A172 (cell line): ENCODE measurements at regions not wholly inside any gene's neighbourhood (a gene's known extent, or its start where the extent isn't known, plus 50 kb on each side); places are given as distances from the start of the nearest gene placed in this dataset.
"Not testable (repeated sequence)": the region's sequence is repeated elsewhere in the genome, so short reads cannot be mapped to it uniquely, and the experiment has no call there.

ENCODE experiments used
- DNase-seq: peaks from one replicate; pipeline ENCODE4 v3.0.0-alpha.2; 2015; ENCODE audit warnings: low spot score

DNA sequence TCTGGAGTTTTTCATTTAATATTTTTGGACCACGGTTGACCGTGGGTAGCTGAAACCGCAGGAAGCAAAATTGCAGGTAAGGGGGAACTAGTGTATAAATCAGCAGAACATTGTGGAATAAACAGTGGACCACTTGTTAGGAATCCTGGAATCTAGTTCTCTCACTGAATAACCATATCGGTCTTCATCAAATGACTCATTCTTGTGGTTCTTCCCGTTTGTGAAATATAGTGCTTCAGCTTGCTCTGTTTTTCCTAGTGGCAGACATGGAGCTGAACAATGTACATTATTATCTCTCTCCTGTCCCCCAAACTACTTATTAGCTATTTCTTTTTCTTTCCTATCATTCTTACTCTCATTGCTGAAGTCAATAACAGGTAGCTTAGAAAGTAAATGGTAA is 61.9 kb downstream of the HSPA13 start:
- DNase-seq, result peak; percentile 46

DNA sequence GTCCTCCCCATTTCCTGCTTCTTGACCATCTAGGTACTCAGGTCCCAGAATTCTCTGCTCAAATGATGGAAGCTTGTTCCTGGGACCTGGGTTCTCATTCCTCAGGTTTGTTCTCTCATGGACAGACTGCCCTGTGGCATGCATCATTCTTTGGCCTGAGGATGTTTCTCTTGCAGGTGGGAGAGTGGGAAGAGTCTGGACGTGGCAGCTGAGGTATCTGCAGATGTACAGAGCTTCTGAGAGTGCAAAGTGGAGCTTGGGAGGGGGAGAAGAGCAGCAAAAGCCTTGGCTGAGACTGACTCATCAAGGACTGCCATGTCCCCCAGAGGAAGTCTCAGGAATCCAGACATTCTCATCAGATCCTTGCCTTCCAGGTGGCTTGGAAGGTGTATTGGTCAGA is 63.1 kb downstream of the HSPA13 start:
- no peak for DNase-seq

DNA sequence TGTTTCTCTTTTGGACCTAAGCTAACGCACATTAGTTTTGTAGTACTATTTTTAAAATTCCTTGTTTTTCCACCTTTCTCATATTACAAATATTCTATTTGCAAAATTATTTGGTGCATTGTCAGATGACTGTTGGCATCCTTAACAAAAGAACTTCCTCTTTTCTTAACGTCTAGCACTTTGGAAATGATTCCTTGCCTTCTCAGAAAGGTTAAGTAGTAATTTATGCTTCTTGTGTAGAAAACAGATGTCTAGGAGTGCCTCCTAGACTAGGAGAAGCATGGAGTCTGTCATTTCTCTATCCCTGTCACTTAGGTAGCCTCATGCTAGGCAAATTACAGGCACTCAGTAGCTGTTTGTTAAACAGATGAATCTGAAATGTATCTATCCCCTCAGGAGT is 64.4 kb downstream of the HSPA13 start:
- DNase-seq, result no peak

DNA sequence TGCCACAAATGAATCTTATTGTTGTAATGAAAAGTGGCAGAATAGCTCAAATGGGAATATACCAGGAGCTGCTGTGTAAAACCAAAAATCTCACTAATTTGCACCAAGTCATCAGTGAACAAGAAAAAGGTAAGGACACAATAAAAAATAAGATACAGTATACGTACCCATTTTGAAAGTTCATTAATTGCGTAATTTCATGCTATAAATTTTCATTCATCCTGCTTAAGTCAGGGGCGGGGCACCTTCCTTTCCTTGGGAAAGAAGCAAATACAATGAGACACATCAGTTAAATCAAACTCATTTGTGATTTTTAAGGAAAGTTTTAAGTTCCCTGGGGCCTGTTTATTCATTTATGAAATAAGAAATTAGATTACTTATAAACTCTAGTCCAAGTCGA is 65.4 kb downstream of the HSPA13 start:
- DNase-seq, result no peak

DNA sequence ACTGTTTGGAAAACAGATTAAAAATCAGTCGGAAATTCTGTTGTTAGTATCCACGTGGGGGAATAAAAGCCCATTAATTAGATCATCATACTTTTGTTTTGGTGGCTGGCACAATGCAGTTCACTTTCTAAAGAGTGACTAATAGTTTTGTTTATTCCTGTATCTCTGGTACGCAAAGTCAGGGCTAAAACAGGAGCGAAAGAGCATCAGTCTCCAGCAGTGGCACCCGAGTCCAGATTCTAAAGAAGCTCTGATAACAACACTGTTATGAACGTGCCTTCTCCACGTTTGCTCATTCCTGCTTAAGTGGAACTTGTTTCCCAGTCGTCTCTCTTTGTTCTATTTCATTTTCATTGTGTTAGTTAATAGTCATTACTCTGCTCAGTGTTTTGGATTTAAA is 69.6 kb downstream of the HSPA13 start:
- no peak for DNase-seq

DNA sequence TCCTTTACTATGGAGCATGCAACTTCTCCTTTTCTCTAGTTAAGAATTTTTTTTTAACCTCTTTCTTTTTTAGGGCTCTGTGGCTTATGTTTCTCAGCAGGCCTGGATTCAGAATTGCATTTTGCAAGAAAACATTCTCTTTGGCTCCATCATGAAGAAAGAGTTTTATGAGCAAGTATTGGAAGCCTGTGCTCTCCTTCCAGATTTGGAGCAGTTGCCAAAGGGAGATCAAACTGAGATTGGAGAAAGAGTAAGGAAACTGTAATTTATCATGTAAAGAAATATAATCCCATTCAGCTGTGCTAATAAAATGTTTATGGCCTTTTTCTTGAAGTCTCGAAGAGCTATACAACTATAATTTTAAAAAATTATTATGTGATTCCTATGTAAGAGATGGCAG is 70.1 kb downstream of the HSPA13 start:
- no peak for DNase-seq

DNA sequence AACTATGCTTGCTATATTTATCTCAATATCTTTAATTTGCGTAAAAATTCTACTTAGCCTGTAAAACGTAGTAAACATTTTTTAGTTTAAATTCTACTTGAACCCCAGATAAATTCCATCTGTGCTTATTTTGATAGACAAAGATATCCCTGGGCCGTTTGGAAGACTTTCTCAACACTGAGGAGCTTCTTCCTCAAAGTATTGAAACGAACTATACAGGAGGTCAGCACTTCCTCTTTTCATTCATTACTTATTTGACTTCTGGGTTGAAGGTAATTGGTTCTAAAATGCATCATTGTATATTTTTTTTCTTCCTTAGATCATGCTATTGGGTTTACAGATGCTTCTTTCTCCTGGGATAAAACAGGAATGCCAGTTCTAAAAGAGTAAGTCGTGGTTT is 74.7 kb downstream of the HSPA13 start:
- DNase-seq, result no peak

DNA sequence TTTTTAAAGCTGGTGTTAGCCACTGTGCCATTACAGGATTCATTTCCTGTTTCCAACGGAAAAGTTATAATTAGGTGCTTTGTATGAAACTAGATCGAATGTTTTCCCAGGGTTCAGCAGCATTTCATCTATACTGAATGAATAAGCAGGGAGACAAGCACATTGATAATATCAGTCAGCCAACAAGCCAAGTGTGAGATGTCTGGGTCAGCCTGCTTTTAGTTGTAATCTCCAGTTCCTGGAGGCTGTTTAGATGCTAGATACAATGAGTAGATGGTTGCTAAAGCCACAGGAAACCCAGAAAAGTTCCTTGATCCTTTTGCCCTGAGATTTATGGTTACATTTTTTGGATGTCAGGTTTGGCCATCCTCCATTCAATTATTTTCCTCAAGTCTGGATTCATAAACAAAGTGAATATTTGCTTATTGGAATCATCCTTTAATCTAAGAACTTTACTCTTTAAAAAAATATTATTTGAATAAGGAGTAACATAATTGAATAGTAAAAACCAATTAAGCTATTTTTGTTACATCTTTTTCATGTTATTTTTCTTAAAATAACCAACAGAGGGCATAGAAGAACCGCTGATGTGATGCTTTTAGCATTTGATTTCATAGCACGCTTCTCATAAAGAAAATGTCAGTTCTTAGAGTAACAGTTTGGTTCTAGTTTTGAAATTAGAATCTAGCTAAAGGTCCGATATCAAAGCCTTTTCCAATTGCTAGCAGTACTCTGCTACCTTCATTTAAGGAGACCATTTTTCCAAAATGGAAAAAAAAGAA is 76.6 kb downstream of the HSPA13 start:
- DNase-seq, result peak; percentile 6

DNA sequence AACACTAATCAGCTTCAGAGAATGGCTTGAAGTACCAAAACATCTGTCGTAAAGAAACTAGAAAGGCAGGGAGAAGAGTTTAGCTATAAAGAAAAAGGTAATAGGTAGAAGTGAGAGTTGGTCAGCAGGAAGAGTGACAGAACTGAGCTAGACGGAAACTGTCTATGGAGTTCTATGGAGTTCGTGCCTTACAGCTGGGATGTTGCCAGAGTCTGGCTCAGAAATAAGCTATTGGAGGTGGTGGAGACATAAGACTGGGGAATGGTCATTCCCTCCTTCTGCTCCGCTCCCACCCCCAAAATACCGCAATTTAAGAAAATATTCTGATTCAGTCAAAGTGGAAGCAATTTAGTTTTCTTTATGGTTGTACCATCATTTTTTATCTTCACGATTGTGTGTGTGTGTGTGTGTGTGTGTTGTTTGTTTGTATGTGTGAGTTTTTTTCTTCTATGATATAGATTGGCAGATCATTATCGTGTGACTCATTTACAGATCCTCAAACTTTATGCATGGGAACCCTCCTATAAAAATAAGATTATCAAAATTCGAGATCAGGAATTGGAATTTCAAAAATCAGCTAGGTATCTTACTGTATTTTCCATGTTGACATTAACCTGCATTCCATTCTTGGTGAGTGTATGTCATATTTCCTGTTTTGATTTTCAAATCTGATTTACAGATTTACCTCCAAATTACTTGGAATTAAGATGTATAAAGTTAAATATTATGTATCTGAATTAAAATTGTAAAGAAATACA is 79.0 kb downstream of the HSPA13 start:
- no peak for DNase-seq

DNA sequence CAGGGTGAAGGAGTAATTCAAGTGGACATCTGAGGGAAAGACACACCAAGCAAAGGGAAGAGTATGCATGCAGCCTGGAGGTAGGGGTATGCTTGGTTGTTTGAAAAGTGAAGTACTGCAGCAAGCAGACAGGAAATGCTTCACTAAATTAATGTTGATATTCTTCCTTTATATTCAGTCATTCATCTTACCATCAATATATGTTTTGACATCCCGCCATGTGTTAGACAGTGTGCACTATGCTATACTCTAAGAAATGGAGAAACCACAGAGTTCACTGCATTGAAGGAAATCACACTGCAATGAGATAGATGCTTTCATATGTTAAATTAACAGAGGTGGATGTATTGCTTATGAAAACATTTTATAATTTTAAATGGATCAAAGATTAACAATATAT is 82.9 kb downstream of the HSPA13 start:
- DNase-seq, result no peak

DNA sequence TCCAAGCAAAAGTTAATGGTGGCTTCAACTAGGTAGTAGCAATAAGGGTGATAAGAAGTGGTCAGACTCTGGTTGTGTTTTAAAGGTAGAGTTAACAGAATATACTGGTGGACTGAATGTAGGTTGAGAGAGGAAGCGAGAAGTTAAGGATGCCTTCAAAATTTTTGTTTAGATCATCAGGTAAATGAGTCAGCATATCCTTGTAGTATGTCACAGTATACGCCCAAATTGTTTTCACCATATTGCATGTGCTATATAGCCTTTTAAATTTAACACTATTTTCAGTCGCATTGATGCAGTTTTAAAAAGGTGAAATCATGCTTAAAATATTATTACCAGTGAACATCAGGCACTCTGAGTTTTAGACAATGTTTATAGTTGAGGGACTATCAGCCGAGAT is 74.6 kb downstream of the RBM11 start:
- no peak for DNase-seq

DNA sequence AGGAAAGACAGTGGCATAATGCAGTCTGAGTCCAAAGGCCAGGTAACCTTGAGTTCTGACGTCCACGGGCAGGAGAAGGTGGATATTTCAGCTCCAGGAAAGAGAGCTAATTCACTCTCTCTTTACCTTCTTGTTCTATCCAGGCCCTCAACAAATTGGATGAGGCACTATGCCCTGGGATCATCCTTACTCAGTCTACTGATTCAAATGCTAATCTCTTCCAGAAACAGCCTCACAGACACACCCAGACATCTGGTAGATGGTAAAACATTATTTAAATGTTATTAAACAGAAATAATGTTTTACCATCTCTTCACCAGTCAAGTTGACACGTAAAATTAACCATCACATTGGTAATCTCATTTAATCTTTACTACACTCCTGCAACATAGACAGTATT is 73.0 kb downstream of the RBM11 start:
- DNase-seq, result no peak

DNA sequence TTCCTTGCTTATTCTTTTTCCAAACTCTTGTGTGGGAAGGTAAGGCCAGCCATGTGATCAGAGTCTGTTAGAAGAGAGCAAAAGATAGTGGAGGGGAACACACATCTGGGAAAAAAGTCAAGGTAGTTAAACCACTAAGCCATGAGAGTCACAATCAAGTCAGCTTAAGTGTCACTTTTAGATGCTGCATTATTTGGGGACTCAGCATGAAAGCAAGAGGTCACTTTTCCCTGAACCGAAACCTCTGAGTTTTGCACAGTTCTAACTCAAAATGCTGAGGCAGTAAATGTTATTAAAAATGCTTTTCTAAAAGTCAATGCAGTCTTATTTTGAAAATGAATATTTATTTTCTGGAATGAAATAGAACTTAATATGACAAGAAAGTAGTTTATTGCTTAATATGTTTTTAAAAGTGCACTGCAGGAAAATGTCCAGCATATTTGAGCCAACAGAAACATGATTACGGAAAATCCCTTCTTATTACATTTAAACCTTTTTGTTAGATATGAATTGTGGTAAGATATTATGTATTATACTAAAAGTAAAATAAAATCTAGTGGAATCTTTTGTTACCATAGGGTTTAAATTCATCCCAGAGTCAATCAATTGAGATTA is 69.3 kb downstream of the RBM11 start:
- DNase-seq, result no peak

DNA sequence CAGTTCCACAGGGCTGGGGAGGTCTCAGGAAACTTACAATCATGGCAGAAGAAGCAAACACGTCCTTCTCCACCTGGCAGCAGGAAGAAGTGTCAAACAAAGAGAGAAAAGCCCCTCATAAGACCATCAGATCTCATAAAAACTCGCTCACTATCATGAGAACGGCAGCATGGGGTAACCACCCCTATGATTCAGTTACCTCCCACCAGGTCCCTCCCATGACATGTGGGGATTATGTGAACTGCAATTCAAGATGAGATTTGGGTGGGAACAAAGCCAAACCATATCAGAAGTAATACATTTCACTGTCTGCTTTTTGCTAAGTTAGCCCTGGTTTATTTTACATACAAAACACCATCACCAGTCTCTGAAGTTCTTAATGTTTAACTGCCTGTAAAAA is 68.5 kb downstream of the RBM11 start:
- DNase-seq, result no peak

DNA sequence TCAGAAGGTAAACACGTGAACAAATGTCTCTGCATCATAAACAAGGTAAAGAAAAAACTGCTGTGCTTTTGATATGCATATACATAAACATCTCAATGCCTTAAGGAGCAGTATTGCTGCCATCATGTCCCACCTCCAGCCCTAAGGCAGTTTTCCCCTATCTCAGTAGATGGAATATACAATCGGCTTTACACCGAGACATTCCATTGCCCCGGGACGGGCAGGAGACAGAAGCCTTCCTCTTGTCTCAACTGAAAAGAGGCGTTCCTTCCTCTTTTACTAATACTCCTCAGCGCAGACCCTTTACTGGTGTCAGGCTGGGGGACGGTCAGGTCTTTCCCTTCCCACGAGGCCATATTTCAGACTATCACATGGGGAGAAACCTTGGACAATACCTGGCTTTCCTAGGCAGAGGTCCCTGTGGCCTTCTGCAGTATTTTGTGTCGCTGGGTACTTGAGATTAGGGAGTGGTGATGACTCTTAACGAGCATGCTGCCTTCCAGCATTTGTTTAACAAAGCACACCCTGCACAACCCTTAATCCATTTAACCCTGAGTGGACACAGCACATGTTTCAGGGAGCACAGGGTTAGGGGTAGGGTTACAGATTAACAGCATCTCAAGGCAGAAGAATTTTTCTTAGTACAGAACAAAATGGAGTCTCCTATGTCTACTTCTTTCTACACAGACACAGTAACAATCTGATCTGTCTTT is 65.4 kb downstream of the RBM11 start:
- not testable (repeated sequence) for DNase-seq
